B cell (primary cell): ENCODE measurements at regions not wholly inside any gene's neighbourhood (a gene's known extent, or its start where the extent isn't known, plus 50 kb on each side); places are given as distances from the start of the nearest gene placed in this dataset.

Source experiments
- ATAC-seq: fragments of 200-7000 bp; cut with Tn5 transposase; one replicate; pipeline ENCODE4 v1.10.0; 2021; ENCODE audit warnings: low read depth, mild to moderate bottlenecking, moderate number of reproducible peaks, moderate library complexity
- CTCF ChIA-PET: fragments of 350-600 bp; sonication (Branson Sonifier 250); formaldehyde crosslinking; loops from one replicate; lab custom pipeline; 2021; ENCODE audit warnings: antibody characterized with exemption, inconsistent platforms; lab: Charles Lee
- POLR2A ChIA-PET: fragments of 350-600 bp; sonication (Branson Sonifier 250); formaldehyde crosslinking; loops from one replicate; lab custom pipeline; 2021; ENCODE audit warnings: antibody characterized with exemption; lab: Charles Lee
- DNase-seq: peaks from one replicate; pipeline ENCODE4 v3.0.0; 2013
- H2AFZ ChIP-seq: 2 replicates; pipeline ENCODE4 v1.6.1; 2012; ENCODE audit warnings: mild to moderate bottlenecking, low read depth, low read length; ENCODE audit not compliant: insufficient read depth, poor library complexity, severe bottlenecking
- H3K27ac ChIP-seq, 2 donors: 1 replicate in 1 of 2; 2 replicates in 1 of 2; pipeline ENCODE4 v1.5.1; 2012 to 2013; ENCODE audit warnings: low read length in 2 of 2, mild to moderate bottlenecking in 2 of 2, moderate library complexity in 1 of 2
- H3K27me3 ChIP-seq, 4 experiments: fragments of 200-600 bp in 1 of 4; sonication (generic) in 1 of 4; replicated peaks in 1 of 4; 1 replicate in 2 of 4; 2 replicates in 2 of 4; pipeline versions ENCODE4 v1.6.1 to v1.7.0; 2013 to 2016; ENCODE audit warnings: low read length in 3 of 4, mild to moderate bottlenecking in 2 of 4, mixed read lengths in 1 of 4, moderate library complexity in 1 of 4; ENCODE audit not compliant: insufficient read depth in 4 of 4, control insufficient read depth in 3 of 4; ENCODE audit errors: control extremely low read depth in 1 of 4
- H3K36me3 ChIP-seq, 2 experiments: replicated peaks in 1 of 2; 1 replicate in 1 of 2; 2 replicates in 1 of 2; pipeline versions ENCODE4 v1.6.1 to v1.7.1; 2013; ENCODE audit warnings: low read length in 1 of 2; ENCODE audit not compliant: insufficient read depth in 2 of 2, control insufficient read depth in 1 of 2; ENCODE audit errors: control extremely low read depth in 1 of 2, extremely low read depth in 1 of 2
- H3K4me1 ChIP-seq, 2 donors: fragments of 200-600 bp in 1 of 2; sonication (generic) in 1 of 2; 1 replicate in 1 of 2; 2 replicates in 1 of 2; pipeline versions ENCODE4 v1.5.1 to v1.6.1; 2013 to 2017; ENCODE audit warnings: low read length in 2 of 2; ENCODE audit not compliant: control insufficient read depth in 2 of 2, insufficient read depth in 2 of 2
- H3K4me2 ChIP-seq: replicated peaks from 2 replicates; pipeline ENCODE3; 2012; ENCODE audit warnings: mild to moderate bottlenecking, low read depth, low read length; ENCODE audit not compliant: poor library complexity, severe bottlenecking
- H3K4me3 ChIP-seq, 5 experiments: fragments of 200-600 bp in 1 of 5; sonication (generic) in 1 of 5; 1 replicate in 3 of 5; 2 replicates in 2 of 5; pipeline versions ENCODE4 v1.5.1 to v1.7.0; 2011 to 2016; ENCODE audit warnings: low read length in 4 of 5, mild to moderate bottlenecking in 4 of 5, low read depth in 2 of 5, control low read depth in 1 of 5, moderate library complexity in 1 of 5; ENCODE audit not compliant: insufficient read depth in 1 of 5; ENCODE audit errors: control extremely low read depth in 1 of 5, extremely low read depth in 1 of 5
- H3K79me2 ChIP-seq: fragments of 200-600 bp; sonication (generic); one replicate; pipeline ENCODE4 v1.6.0; 2016; ENCODE audit warnings: low read length; ENCODE audit not compliant: control insufficient read depth, insufficient read depth
- H3K9ac ChIP-seq: fragments of 200-600 bp; sonication (generic); 2 replicates; pipeline ENCODE4 v1.6.1; 2017; ENCODE audit warnings: mild to moderate bottlenecking, low read length, moderate library complexity
- H3K9me3 ChIP-seq, 3 donors: one replicate each; pipeline versions ENCODE4 v1.6.1 to v1.7.1; 2013; ENCODE audit warnings: low read length in 2 of 3; ENCODE audit not compliant: control insufficient read depth in 2 of 3, insufficient read depth in 1 of 3; ENCODE audit errors: control extremely low read depth in 1 of 3
- H4K20me1 ChIP-seq: 2 replicates; pipeline ENCODE4 v1.6.0; 2012; ENCODE audit warnings: mild to moderate bottlenecking, low read length; ENCODE audit not compliant: insufficient read depth, control insufficient read depth, poor library complexity, severe bottlenecking
- H3K27ac Mint-ChIP-seq: one replicate; pipeline ENCODE4 v1.8.0; 2021; ENCODE audit warnings: mixed read lengths
- H3K27me3 Mint-ChIP-seq: one replicate; pipeline ENCODE4 v1.8.0; 2021; ENCODE audit warnings: mixed read lengths
- H3K4me1 Mint-ChIP-seq: one replicate; pipeline ENCODE4 v1.8.0; 2021; ENCODE audit warnings: mixed read lengths
- H3K4me3 Mint-ChIP-seq: one replicate; pipeline ENCODE4 v1.8.0; 2021; ENCODE audit warnings: mixed read lengths
- H3K9me3 Mint-ChIP-seq: one replicate; pipeline ENCODE4 v1.8.0; 2022; ENCODE audit warnings: mixed read lengths; ENCODE audit not compliant: insufficient read depth
- CTCF ChIP-seq: fragments of 200-600 bp; IDR thresholded peaks from one replicate; pipeline ENCODE4 v1.8.0; 2022; ENCODE audit warnings: antibody characterized with exemption, mild to moderate bottlenecking
- EZH2 ChIP-seq: IDR thresholded peaks from 2 replicates; pipeline ENCODE4 v1.6.1; 2012; ENCODE audit warnings: borderline replicate concordance, low read depth, mild to moderate bottlenecking, moderate library complexity, low read length; ENCODE audit not compliant: insufficient read depth, poor library complexity, severe bottlenecking
- WGBS: methylation state at CpG from one replicate; pipeline ENCODE4 v1.1.5; 2013; ENCODE audit warnings: missing lambda C conversion rate; ENCODE audit not compliant: insufficient coverage; 5-methylcytosine and 5-hydroxymethylcytosine counted together
- intact Hi-C: fragments of 100-400 bp; cut with micrococcal nuclease; formaldehyde crosslinking; loops from one replicate; pipeline ENCODE4 v1.10.0; 2022

- no peaks in the 10 kb centered on the region for H3K79me2 ChIP-seq
- DNase-seq (no peak), ATAC-seq (no peak)
- no peak overlapping the region for H3K4me3 ChIP-seq
- no peak overlapping the region for H3K4me3 Mint-ChIP-seq
- no peaks in the 10 kb centered on the region for H3K9me3 Mint-ChIP-seq
- no peak overlapping the region for H3K9ac ChIP-seq
- no peak overlapping the region for H3K4me2 ChIP-seq
- H3K4me1 Mint-ChIP-seq = no peaks in the 10 kb centered on the region
- WGBS = no CpG with 5 or more reads among the region's 3 CpGs
- H3K9me3 ChIP-seq = no peaks in the 10 kb centered on the region
- H3K27ac Mint-ChIP-seq = no peak overlapping the region
- H3K36me3 ChIP-seq = no peaks in the 10 kb centered on the region
- TF ChIP-seq EZH2 = no peak
- TF ChIP-seq CTCF = no peak
- intact Hi-C loops = no loop called here
- no peaks in the 10 kb centered on the region for H3K27me3 ChIP-seq
- no peaks in the 10 kb centered on the region for H3K27me3 Mint-ChIP-seq
- H3K27ac ChIP-seq = no peak overlapping the region
- H2AFZ ChIP-seq = no peak overlapping the region
- H4K20me1 ChIP-seq = no peaks in the 10 kb centered on the region
- CTCF ChIA-PET = no interaction called here
- no peaks in the 10 kb centered on the region for H3K4me1 ChIP-seq
- POLR2A ChIA-PET = no interaction called here
Measured at GRCh38 chr7:15845868-15846267, 159.4 kb upstream of the MEOX2 start.

- POLR2A ChIA-PET = no interaction called here
- Mint-ChIP-seq H3K4me1 (no peaks in the 10 kb centered on the region), H3K4me3 (no peak overlapping the region), H3K27ac (no peak overlapping the region), H3K27me3 (no peaks in the 10 kb centered on the region), H3K9me3 (no peaks in the 10 kb centered on the region)
- H3K27ac ChIP-seq = no peak overlapping the region
- no peaks in the 10 kb centered on the region for H3K4me1 ChIP-seq
- no peaks in the 10 kb centered on the region for H3K9me3 ChIP-seq
- H3K4me3 ChIP-seq = no peak overlapping the region
- no peaks in the 10 kb centered on the region for H4K20me1 ChIP-seq
- no peak overlapping the region for H3K4me2 ChIP-seq
- H2AFZ ChIP-seq = no peak overlapping the region
- H3K79me2 ChIP-seq = no peaks in the 10 kb centered on the region
- H3K27me3 ChIP-seq = no peaks in the 10 kb centered on the region
- CTCF ChIA-PET = no interaction called here
- no peaks in the 10 kb centered on the region for H3K36me3 ChIP-seq
- no peak for TF ChIP-seq CTCF
- no peak for TF ChIP-seq EZH2
- intact Hi-C loops = no loop called here
- H3K9ac ChIP-seq = no peak overlapping the region
- 100% methylated on average over 1 of the region's 2 CpGs for WGBS
- ATAC-seq (no peak), DNase-seq (no peak)
Measured at GRCh38 chr7:15845461-15845860, 159.0 kb upstream of the MEOX2 start.
